DOHH2 (cell line): ENCODE measurements at regions not wholly inside any gene's neighbourhood (a gene's known extent, or its start where the extent isn't known, plus 50 kb on each side); places are given as distances from the start of the nearest gene placed in this dataset.

Source experiments
- H3F3A ChIP-seq: fragments of 200-600 bp; sonication (generic), shearing (Covaris generic); 2 replicates; pipeline ENCODE4 v1.6.0; 2016; ENCODE audit warnings: antibody characterized with exemption, mild to moderate bottlenecking; ENCODE audit not compliant: control insufficient read depth, insufficient read depth
- H3K27ac ChIP-seq: fragments of 200-600 bp; sonication (generic); 2 replicates; pipeline ENCODE4 v1.5.1; 2014; ENCODE audit warnings: low read depth, mild to moderate bottlenecking, low read length, moderate library complexity
- H3K27me3 ChIP-seq: fragments of 200-600 bp; sonication (generic); 2 replicates; pipeline ENCODE4 v1.6.1; 2014; ENCODE audit warnings: mild to moderate bottlenecking, low read length, mixed read lengths; ENCODE audit not compliant: control insufficient read depth
- H3K36me3 ChIP-seq: fragments of 200-600 bp; sonication (generic); 2 replicates; pipeline ENCODE4 v1.6.1; 2014; ENCODE audit warnings: mild to moderate bottlenecking, low read length, moderate library complexity, mixed read lengths; ENCODE audit not compliant: control insufficient read depth
- H3K4me1 ChIP-seq: fragments of 200-600 bp; sonication (generic); 2 replicates; pipeline ENCODE4 v1.6.1; 2014; ENCODE audit warnings: mild to moderate bottlenecking, low read length, mixed read lengths; ENCODE audit not compliant: control insufficient read depth
- H3K4me2 ChIP-seq: fragments of 200-600 bp; sonication (generic); 2 replicates; pipeline ENCODE4 v1.6.0; 2014; ENCODE audit warnings: mild to moderate bottlenecking, low read length, moderate library complexity
- H3K4me3 ChIP-seq: fragments of 200-600 bp; sonication (generic); 2 replicates; pipeline ENCODE4 v1.5.1; 2014; ENCODE audit warnings: mild to moderate bottlenecking, low read length, mixed read lengths
- H3K79me2 ChIP-seq: fragments of 200-600 bp; sonication (generic); 2 replicates; pipeline ENCODE4 v1.6.1; 2014; ENCODE audit warnings: mild to moderate bottlenecking, low read length, mixed read lengths; ENCODE audit not compliant: control insufficient read depth
- H3K9me2 ChIP-seq: fragments of 200-600 bp; sonication (generic); replicated peaks from 2 replicates; pipeline ENCODE4 v1.6.1; 2014; ENCODE audit warnings: mild to moderate bottlenecking, low read length, mixed read lengths; ENCODE audit not compliant: control insufficient read depth
- H3K9me3 ChIP-seq: fragments of 200-600 bp; sonication (generic); 2 replicates; pipeline ENCODE4 v1.6.1; 2014; ENCODE audit warnings: antibody characterized with exemption, low read length, mixed read lengths; ENCODE audit not compliant: control insufficient read depth, insufficient read depth
- H4K20me1 ChIP-seq: fragments of 200-600 bp; sonication (generic); 2 replicates; pipeline ENCODE4 v1.6.0; 2014; ENCODE audit warnings: low read depth, mild to moderate bottlenecking, antibody characterized with exemption, low read length, moderate library complexity; ENCODE audit not compliant: control insufficient read depth, insufficient read depth
- CTCF ChIP-seq: fragments of 200-600 bp; sonication (generic); IDR thresholded peaks from one replicate; pipeline ENCODE4 v1.5.1; 2014; ENCODE audit warnings: antibody characterized with exemption, mild to moderate bottlenecking, low read depth, low read length; ENCODE audit not compliant: poor library complexity, severe bottlenecking
- EZH2phosphoT487 ChIP-seq: fragments of 200-600 bp; sonication (generic); IDR thresholded peaks from 2 replicates; pipeline ENCODE4 v1.6.1; 2017; ENCODE audit warnings: borderline replicate concordance, mild to moderate bottlenecking, antibody characterized with exemption, low read length, moderate library complexity, mixed read lengths

- Histone ChIP-seq H3K9me3 (no peaks in the 10 kb centered on the region), H3K4me2 (no peak overlapping the region), H3K36me3 (no peaks in the 10 kb centered on the region), H3F3A (no peaks in the 10 kb centered on the region), H3K27me3 (no peaks in the 10 kb centered on the region), H3K4me3 (no peak overlapping the region), H3K27ac (no peak overlapping the region), H3K4me1 (no peaks in the 10 kb centered on the region), H3K79me2 (no peaks in the 10 kb centered on the region), H4K20me1 (no peaks in the 10 kb centered on the region), H3K9me2 (no peaks in the 10 kb centered on the region)
- TF ChIP-seq EZH2phosphoT487 (no peak), CTCF (no peak)
Observed at GRCh38 chr4:162782778-162783525, 383.7 kb downstream of the NAF1 start.

- Histone ChIP-seq H3K9me2 (no peaks in the 10 kb centered on the region), H3K4me3 (no peak overlapping the region), H3K79me2 (no peaks in the 10 kb centered on the region), H3K4me2 (no peak overlapping the region), H4K20me1 (no peaks in the 10 kb centered on the region), H3K4me1 (no peaks in the 10 kb centered on the region), H3K9me3 (no peaks in the 10 kb centered on the region), H3K27ac (no peak overlapping the region), H3K36me3 (no peaks in the 10 kb centered on the region), H3F3A (no peaks in the 10 kb centered on the region), H3K27me3 (no peaks in the 10 kb centered on the region)
- no peak for TF ChIP-seq EZH2phosphoT487
- no peak for TF ChIP-seq CTCF
Observed at GRCh38 chr4:162782096-162782777, 384.5 kb downstream of the NAF1 start.

- H3K36me3 ChIP-seq: no peaks in the 10 kb centered on the region
- H3K27ac ChIP-seq: no peak overlapping the region
- H3F3A ChIP-seq: no peaks in the 10 kb centered on the region
- no peaks in the 10 kb centered on the region for H3K27me3 ChIP-seq
- no peak overlapping the region for H3K4me3 ChIP-seq
- no peak overlapping the region for H3K4me2 ChIP-seq
- H3K9me2 ChIP-seq: no peaks in the 10 kb centered on the region
- H3K79me2 ChIP-seq: no peaks in the 10 kb centered on the region
- H4K20me1 ChIP-seq: no peaks in the 10 kb centered on the region
- H3K9me3 ChIP-seq: no peaks in the 10 kb centered on the region
- H3K4me1 ChIP-seq: no peaks in the 10 kb centered on the region
- TF ChIP-seq EZH2phosphoT487: no peak
- TF ChIP-seq CTCF: no peak
Observed at GRCh38 chr4:162770761-162771490, 395.8 kb downstream of the NAF1 start.
